Panc1 (cell line): ENCODE measurements at regions not wholly inside any gene's neighbourhood (a gene's known extent, or its start where the extent isn't known, plus 50 kb on each side); places are given as distances from the start of the nearest gene placed in this dataset.
"Not testable (repeated sequence)": the region's sequence is repeated elsewhere in the genome, so short reads cannot be mapped to it uniquely, and the experiment has no call there.

ENCODE experiments used
- CTCF ChIP-seq: fragments of 450-650 bp; IDR thresholded peaks from 2 replicates; pipeline ENCODE4 v1.5.1; 2017; ENCODE audit warnings: mild to moderate bottlenecking
- POLR2AphosphoS5 ChIP-seq: IDR thresholded peaks from 2 replicates; pipeline ENCODE4 v1.6.1; 2012; ENCODE audit warnings: mild to moderate bottlenecking, low read depth, low read length, moderate library complexity

- not testable (repeated sequence) for TF ChIP-seq CTCF, POLR2AphosphoS5
Measured at GRCh38 chr11:3445535-3445934, 66.6 kb upstream of the ZNF195 start.
